ENCODE measurements at regions not wholly inside any gene's neighbourhood (a gene's known extent, or its start where the extent isn't known, plus 50 kb on each side); places are given as distances from the start of the nearest gene placed in this dataset.

DNA sequence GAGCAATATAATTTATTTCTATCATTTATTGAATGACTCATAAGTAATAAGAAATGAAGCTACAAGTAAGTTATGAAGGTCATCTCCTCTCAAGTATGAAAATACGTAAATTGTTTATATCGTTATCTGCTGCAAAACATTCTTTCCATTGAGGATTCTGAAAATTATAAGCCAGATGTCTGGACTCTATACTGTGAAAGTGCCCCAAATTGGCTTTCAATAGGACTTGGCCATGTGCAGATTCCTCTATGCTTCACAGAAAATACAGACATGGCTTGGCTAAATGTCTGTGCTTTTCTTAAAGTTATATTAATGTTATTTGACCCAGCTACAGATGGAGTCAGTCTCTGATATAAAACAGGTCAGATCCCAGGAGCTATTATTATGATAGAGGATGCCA, 2109.9 kb upstream of the AGA start:
- TF ChIP-seq, protein P1, sequence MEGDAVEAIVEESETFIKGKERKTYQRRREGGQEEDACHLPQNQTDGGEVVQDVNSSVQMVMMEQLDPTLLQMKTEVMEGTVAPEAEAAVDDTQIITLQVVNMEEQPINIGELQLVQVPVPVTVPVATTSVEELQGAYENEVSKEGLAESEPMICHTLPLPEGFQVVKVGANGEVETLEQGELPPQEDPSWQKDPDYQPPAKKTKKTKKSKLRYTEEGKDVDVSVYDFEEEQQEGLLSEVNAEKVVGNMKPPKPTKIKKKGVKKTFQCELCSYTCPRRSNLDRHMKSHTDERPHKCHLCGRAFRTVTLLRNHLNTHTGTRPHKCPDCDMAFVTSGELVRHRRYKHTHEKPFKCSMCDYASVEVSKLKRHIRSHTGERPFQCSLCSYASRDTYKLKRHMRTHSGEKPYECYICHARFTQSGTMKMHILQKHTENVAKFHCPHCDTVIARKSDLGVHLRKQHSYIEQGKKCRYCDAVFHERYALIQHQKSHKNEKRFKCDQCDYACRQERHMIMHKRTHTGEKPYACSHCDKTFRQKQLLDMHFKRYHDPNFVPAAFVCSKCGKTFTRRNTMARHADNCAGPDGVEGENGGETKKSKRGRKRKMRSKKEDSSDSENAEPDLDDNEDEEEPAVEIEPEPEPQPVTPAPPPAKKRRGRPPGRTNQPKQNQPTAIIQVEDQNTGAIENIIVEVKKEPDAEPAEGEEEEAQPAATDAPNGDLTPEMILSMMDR (IDR thresholded peaks at IDR 0.05; ENCODE audit: low read depth, low read length) = no peak
- DNase-seq (ENCODE audit: extremely low read depth, low read depth) = peak; percentile 3

DNA sequence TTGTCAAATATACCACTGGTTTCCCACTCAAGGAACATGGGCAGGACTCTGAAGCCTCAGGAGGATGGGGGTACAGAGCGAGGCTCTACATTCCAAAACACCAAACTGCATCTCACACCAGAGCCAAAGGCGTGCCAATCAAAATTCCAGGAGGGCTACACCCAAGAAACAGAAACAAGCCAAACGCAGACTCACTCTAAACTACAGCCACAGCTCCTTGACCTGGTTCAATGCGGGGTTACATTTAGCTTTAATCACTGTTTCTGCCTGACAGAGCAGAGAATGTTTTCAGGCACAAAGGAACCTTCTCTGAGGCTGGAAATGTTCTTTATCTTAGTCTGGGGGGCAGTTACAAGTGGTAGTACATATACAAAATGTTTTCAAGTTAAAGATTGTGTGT, 2121.5 kb upstream of the AGA start:
- DNase-seq (ENCODE audit: extremely low read depth, low read depth) = no peak
- TF ChIP-seq, protein P1 (IDR thresholded peaks at IDR 0.05; ENCODE audit: low read depth, low read length) = no peak

DNA sequence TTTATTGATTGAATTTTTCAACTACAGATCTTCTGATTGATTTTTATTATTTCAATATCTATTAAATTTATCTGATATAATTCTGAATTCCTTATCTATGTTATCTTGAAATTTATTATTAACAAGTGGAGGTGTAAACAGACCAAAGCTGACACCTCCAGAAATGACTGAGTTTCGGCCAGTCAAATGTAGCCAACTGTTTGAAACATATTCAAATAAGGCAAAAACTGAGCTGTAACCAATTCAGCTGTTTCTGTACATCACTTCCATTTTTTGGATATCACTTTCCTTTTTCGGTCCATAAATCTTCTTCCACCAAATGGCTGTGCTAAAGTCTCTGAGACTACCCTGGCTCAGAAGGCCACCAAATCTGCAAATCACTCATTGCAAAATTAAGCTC, 2127.3 kb upstream of the AGA start:
- DNase-seq (ENCODE audit: extremely low read depth, low read depth) = no peak

GRCh38 chr4:179582164-179582905, 2140.1 kb upstream of the AGA start:
- TF ChIP-seq, protein P1 (IDR thresholded peaks at IDR 0.05; ENCODE audit: low read depth, low read length) = no peak
- DNase-seq (ENCODE audit: extremely low read depth, low read depth) = no peak

More for the DNA sequence above, 2127.3 kb upstream of the AGA start:
- TF ChIP-seq, protein P1 (IDR thresholded peaks at IDR 0.05; ENCODE audit: low read depth, low read length) = no peak

- TF ChIP-seq, protein P1 (IDR thresholded peaks at IDR 0.05; ENCODE audit: low read depth, low read length) = no peak
- no peak for DNase-seq (ENCODE audit: extremely low read depth, low read depth)
These were observed 2141.0 kb upstream of the AGA start for GRCh38 chr4:179583221-179583620.

DNA sequence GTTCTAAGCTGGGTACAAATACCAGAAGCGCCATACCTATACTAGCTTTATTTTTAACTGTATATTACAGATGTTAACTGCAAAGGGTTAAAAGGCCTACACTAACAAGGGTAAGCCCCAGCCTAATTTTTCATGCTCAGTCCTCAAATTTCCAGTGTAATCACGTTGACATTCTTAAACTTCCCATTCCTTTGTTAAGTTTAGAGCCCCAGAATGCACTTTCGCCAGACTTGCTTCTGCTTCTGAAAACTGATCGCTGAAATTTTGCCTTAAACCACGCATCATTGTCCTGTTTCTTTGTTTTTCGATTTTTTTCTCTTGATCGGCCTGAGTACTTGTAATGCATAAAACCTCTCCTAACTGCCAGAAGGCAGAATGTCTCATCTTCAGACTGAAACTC, 2141.9 kb upstream of the AGA start:
- DNase-seq (ENCODE audit: extremely low read depth, low read depth) = no peak
- TF ChIP-seq, protein P1 (IDR thresholded peaks at IDR 0.05; ENCODE audit: low read depth, low read length) = no peak

DNA sequence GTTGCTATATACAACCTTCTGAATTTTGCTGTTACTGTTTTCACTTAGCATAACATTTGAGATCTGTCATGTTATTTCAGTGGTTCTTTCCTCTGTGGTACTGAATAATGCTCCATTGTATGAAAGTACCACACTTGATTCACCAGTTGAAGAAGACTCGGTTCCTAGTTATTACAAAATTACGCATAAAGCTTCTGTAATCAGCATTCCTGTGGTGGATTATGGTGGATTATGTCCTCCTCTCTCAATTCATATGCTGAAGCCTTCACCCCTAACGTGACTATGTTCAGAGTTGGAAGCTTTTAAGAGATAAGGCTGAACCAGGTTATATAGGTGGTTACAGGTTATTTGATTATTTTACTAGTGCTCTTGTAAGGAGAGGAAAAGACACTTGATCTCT, 2143.5 kb upstream of the AGA start:
- TF ChIP-seq, protein P1 (IDR thresholded peaks at IDR 0.05; ENCODE audit: low read depth, low read length) = no peak
- no peak for DNase-seq (ENCODE audit: extremely low read depth, low read depth)
